Type B pancreatic cell (in vitro differentiated cells): ENCODE measurements at regions not wholly inside any gene's neighbourhood (a gene's known extent, or its start where the extent isn't known, plus 50 kb on each side); places are given as distances from the start of the nearest gene placed in this dataset.
A peak's percentile ranks its signal among the peaks of the same experiment; 100 is the strongest.

Experiments used
- DNase-seq: peaks from one replicate; pipeline ENCODE4 v3.0.0; 2021; ENCODE audit warnings: mixed read lengths; ENCODE audit not compliant: unreplicated experiment; ENCODE audit errors: extremely low spot score
- H3K27ac Mint-ChIP-seq: 2 replicates; pipeline ENCODE4 v1.8.0; 2021; ENCODE audit warnings: mild to moderate bottlenecking, mixed read lengths
- H3K27me3 Mint-ChIP-seq: 2 replicates; pipeline ENCODE4 v1.8.0; 2021; ENCODE audit warnings: mixed read lengths
- H3K36me3 Mint-ChIP-seq: 2 replicates; pipeline ENCODE4 v1.8.0; 2021; ENCODE audit warnings: mixed read lengths
- H3K4me1 Mint-ChIP-seq: one replicate; pipeline ENCODE4 v1.8.0; 2021; ENCODE audit warnings: mixed read lengths; ENCODE audit not compliant: unreplicated experiment
- H3K4me3 Mint-ChIP-seq: 2 replicates; pipeline ENCODE4 v1.8.0; 2021; ENCODE audit warnings: mild to moderate bottlenecking, mixed read lengths
- H3K9me3 Mint-ChIP-seq: 2 replicates; pipeline ENCODE4 v1.8.0; 2021; ENCODE audit warnings: mixed read lengths
- CTCF ChIP-seq: fragments of 200-600 bp; sonication (generic); conservative IDR thresholded peaks from 2 replicates; pipeline ENCODE4 v1.5.0; 2021; ENCODE audit warnings: antibody characterized with exemption, mild to moderate bottlenecking

DNA sequence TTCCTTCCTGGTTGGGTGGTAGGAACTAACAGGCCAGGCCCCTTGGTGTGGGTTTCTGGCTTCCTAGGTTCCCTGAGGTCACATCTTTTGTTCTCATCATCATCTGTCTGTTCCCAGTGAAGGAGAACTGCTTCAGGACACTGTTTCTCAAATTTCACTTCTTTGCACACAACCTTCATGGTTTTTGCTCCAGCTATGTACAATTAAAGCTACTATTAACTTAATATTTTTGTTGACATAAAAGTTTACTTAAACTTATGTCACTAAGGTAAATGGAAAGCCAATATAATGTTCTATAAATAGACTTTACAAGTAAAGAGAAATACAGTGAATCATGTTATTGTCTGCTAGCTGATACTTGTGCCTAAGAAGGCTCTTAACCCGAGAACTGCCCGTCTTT is 120.7 kb upstream of the KCNG1 start:
- peaks cover 14% of the 10 kb centered on the region for H3K9me3 Mint-ChIP-seq

GRCh38 chr20:51142448-51142847 is 119.5 kb upstream of the KCNG1 start:
- H3K4me1 Mint-ChIP-seq = peaks cover 37% of the 10 kb centered on the region
- DNase-seq = no peak
- peaks cover 14% of the 10 kb centered on the region for H3K9me3 Mint-ChIP-seq
- H3K4me3 Mint-ChIP-seq = peak overlapping the region; percentile 35
- no peak for TF ChIP-seq CTCF
- no peaks in the 10 kb centered on the region for H3K27me3 Mint-ChIP-seq
- H3K36me3 Mint-ChIP-seq = peaks cover 5% of the 10 kb centered on the region
- peak overlapping the region; percentile 83 for H3K27ac Mint-ChIP-seq

More for the DNA sequence above, 120.7 kb upstream of the KCNG1 start:
- Mint-ChIP-seq H3K4me3 (no peak overlapping the region), H3K4me1 (peaks cover 31% of the 10 kb centered on the region), H3K36me3 (peaks cover 5% of the 10 kb centered on the region), H3K27me3 (no peaks in the 10 kb centered on the region), H3K27ac (no peak overlapping the region)
- TF ChIP-seq CTCF = no peak
- no peak for DNase-seq

GRCh38 chr20:51140671-51141070 is 117.8 kb upstream of the KCNG1 start:
- no peak overlapping the region for H3K27ac Mint-ChIP-seq
- no peak for TF ChIP-seq CTCF
- H3K9me3 Mint-ChIP-seq = peaks cover 5% of the 10 kb centered on the region
- peaks cover 5% of the 10 kb centered on the region for H3K36me3 Mint-ChIP-seq
- DNase-seq = no peak
- no peaks in the 10 kb centered on the region for H3K27me3 Mint-ChIP-seq
- peaks cover 43% of the 10 kb centered on the region for H3K4me1 Mint-ChIP-seq
- no peak overlapping the region for H3K4me3 Mint-ChIP-seq

- TF ChIP-seq CTCF = no peak
- H3K36me3 Mint-ChIP-seq = peaks cover 5% of the 10 kb centered on the region
- no peaks in the 10 kb centered on the region for H3K27me3 Mint-ChIP-seq
- peak overlapping the region; percentile 64 for H3K27ac Mint-ChIP-seq
- H3K9me3 Mint-ChIP-seq = no peaks in the 10 kb centered on the region
- H3K4me3 Mint-ChIP-seq = no peak overlapping the region
- peaks cover 43% of the 10 kb centered on the region for H3K4me1 Mint-ChIP-seq
- DNase-seq = no peak
Measured at GRCh38 chr20:51139891-51140290, 117.0 kb upstream of the KCNG1 start.

- Mint-ChIP-seq H3K4me3 (no peak overlapping the region), H3K27me3 (no peaks in the 10 kb centered on the region), H3K27ac (peak overlapping the region; percentile 64), H3K9me3 (peaks cover 10% of the 10 kb centered on the region), H3K36me3 (peaks cover 10% of the 10 kb centered on the region), H3K4me1 (peaks cover 46% of the 10 kb centered on the region)
- DNase-seq = no peak
- no peak for TF ChIP-seq CTCF
Measured at GRCh38 chr20:51138576-51138975, 115.7 kb upstream of the KCNG1 start.

- TF ChIP-seq CTCF = no peak
- no peak for DNase-seq
- H3K9me3 Mint-ChIP-seq = peaks cover 10% of the 10 kb centered on the region
- H3K36me3 Mint-ChIP-seq = peaks cover 10% of the 10 kb centered on the region
- H3K4me1 Mint-ChIP-seq = peaks cover 35% of the 10 kb centered on the region
- no peak overlapping the region for H3K4me3 Mint-ChIP-seq
- no peaks in the 10 kb centered on the region for H3K27me3 Mint-ChIP-seq
- H3K27ac Mint-ChIP-seq = no peak overlapping the region
Measured at GRCh38 chr20:51137461-51137860, 114.6 kb upstream of the KCNG1 start.
